ENCODE measurements at regions not wholly inside any gene's neighbourhood (a gene's known extent, or its start where the extent isn't known, plus 50 kb on each side); places are given as distances from the start of the nearest gene placed in this dataset.

GRCh38 chr2:66382091-66382490 is 52.8 kb upstream of the MEIS1 start:
- intact Hi-C loops (cut with micrococcal nuclease): no loop called here

- intact Hi-C loops (cut with micrococcal nuclease): no loop called here
Measured at GRCh38 chr2:66379473-66379872, 55.5 kb upstream of the MEIS1 start.

GRCh38 chr2:66377832-66378231 is 57.1 kb upstream of the MEIS1 start:
- intact Hi-C loops (cut with micrococcal nuclease): no loop called here

- intact Hi-C loops (cut with micrococcal nuclease): no loop called here
Measured at GRCh38 chr2:66370824-66371223, 64.1 kb upstream of the MEIS1 start.

GRCh38 chr2:66366619-66367018 is 68.3 kb upstream of the MEIS1 start:
- intact Hi-C loops (cut with micrococcal nuclease): no loop called here

- intact Hi-C loops (cut with micrococcal nuclease): no loop called here
Measured at GRCh38 chr2:66364495-66365333, 70.2 kb upstream of the MEIS1 start.

- intact Hi-C loops (cut with micrococcal nuclease): no loop called here
Measured at GRCh38 chr2:66362701-66363100, 72.2 kb upstream of the MEIS1 start.

- intact Hi-C loops (cut with micrococcal nuclease): no loop called here
Measured at GRCh38 chr2:66346231-66346664, 88.7 kb upstream of the MEIS1 start.

- intact Hi-C loops (cut with micrococcal nuclease): no loop called here
Measured at GRCh38 chr2:66344087-66344663, 90.8 kb upstream of the MEIS1 start.

- intact Hi-C loops (cut with micrococcal nuclease): no loop called here
Measured at GRCh38 chr2:66343259-66343658, 91.7 kb upstream of the MEIS1 start.

- intact Hi-C loops (cut with micrococcal nuclease): no loop called here
Measured at GRCh38 chr2:66340521-66340920, 94.4 kb upstream of the MEIS1 start.

GRCh38 chr2:66334237-66335029 is 100.5 kb upstream of the MEIS1 start:
- intact Hi-C loops (cut with micrococcal nuclease): no loop called here

GRCh38 chr2:66331176-66331575 is 103.7 kb upstream of the MEIS1 start:
- intact Hi-C loops (cut with micrococcal nuclease): no loop called here

- intact Hi-C loops (cut with micrococcal nuclease): no loop called here
Measured at GRCh38 chr2:66329081-66329605, 105.8 kb upstream of the MEIS1 start.

- intact Hi-C loops (cut with micrococcal nuclease): no loop called here
Measured at GRCh38 chr2:66327066-66327740, 107.7 kb upstream of the MEIS1 start.

- intact Hi-C loops (cut with micrococcal nuclease): no loop called here
Measured at GRCh38 chr2:66324909-66325528, 109.9 kb upstream of the MEIS1 start.

- intact Hi-C loops (cut with micrococcal nuclease): no loop called here
Measured at GRCh38 chr2:66324356-66324755, 110.6 kb upstream of the MEIS1 start.

GRCh38 chr2:66323406-66323805 is 111.5 kb upstream of the MEIS1 start:
- intact Hi-C loops (cut with micrococcal nuclease): no loop called here

- intact Hi-C loops (cut with micrococcal nuclease): no loop called here
Measured at GRCh38 chr2:66322506-66323260, 112.2 kb upstream of the MEIS1 start.

- intact Hi-C loops (cut with micrococcal nuclease): no loop called here
Measured at GRCh38 chr2:66318009-66318561, 116.8 kb upstream of the MEIS1 start.

Data from T-helper 2 cell treated with Interferon-gamma antibody and Interleukin-4, amounts not matched to agents 100 ng/mL and 5 ng/mL, for 36 hours (primary cell).